K562 (cell line): ENCODE measurements at regions not wholly inside any gene's neighbourhood (a gene's known extent, or its start where the extent isn't known, plus 50 kb on each side); places are given as distances from the start of the nearest gene placed in this dataset.

Experiments used
- CBX5 ChIP-seq: IDR thresholded peaks from 2 replicates; pipeline ENCODE4 v1.6.1; 2014; ENCODE audit warnings: low read depth, borderline replicate concordance
- CEBPG ChIP-seq, 3 experiments: fragments of 200-800 bp in 1 of 3; sonication (Bioruptor generic) in 1 of 3; sonication (generic) in 1 of 3; formaldehyde crosslinking in 1 of 3; IDR thresholded peaks in 2 of 3; conservative IDR thresholded peaks in 1 of 3; 2 replicates each; pipeline versions ENCODE4 v1.6.1 to v1.8.0; 2016 to 2022; ENCODE audit warnings: missing compliant biosample characterization in 2 of 3, missing genetic modification characterization in 2 of 3, mild to moderate bottlenecking in 1 of 3, missing genetic modification reagents in 1 of 3
- FOXM1 ChIP-seq, 2 experiments: fragments of 450-650 bp in 1 of 2; sonication (generic) in 1 of 2; formaldehyde crosslinking in 1 of 2; IDR thresholded peaks; 2 replicates each; pipeline versions ENCODE4 v1.6.1 to v1.9.0; 2017 to 2022; ENCODE audit warnings: low read depth in 2 of 2, mild to moderate bottlenecking in 2 of 2, missing genetic modification reagents in 1 of 2, moderate library complexity in 1 of 2
- KLF13 ChIP-seq: fragments of 450-650 bp; IDR thresholded peaks from 2 replicates; pipeline ENCODE4 v1.6.1; 2016; ENCODE audit warnings: missing genetic modification characterization, low read depth, mild to moderate bottlenecking, missing compliant biosample characterization, moderate library complexity, borderline replicate concordance
- STAT5A ChIP-seq: IDR thresholded peaks from 2 replicates; pipeline ENCODE4 v1.6.1; 2012; ENCODE audit warnings: low read length, inconsistent platforms, borderline replicate concordance
- ZNF407 ChIP-seq: fragments of 450-650 bp; IDR thresholded peaks from 2 replicates; pipeline ENCODE4 v1.6.1; 2016; ENCODE audit warnings: low read depth

GRCh38 chr13:24004971-24005370 is 107.7 kb upstream of the C1QTNF9B start (continued):
- TF ChIP-seq ZNF407: no peak
- no peak for TF ChIP-seq CEBPG (CRISPR knock-in tag; IDR thresholded peaks at IDR 0.05)
- no peak for TF ChIP-seq CEBPG (tag; conservative IDR thresholded peaks at IDR 0.05 in 1 of 2, IDR thresholded peaks at IDR 0.05 in 1 of 2)
- TF ChIP-seq STAT5A: no peak
- no peak for TF ChIP-seq CBX5
- TF ChIP-seq KLF13 (tag): no peak
- no peak for TF ChIP-seq FOXM1 (IDR thresholded peaks at IDR 0.05; ENCODE audit: low read depth)
- no peak for TF ChIP-seq FOXM1 (CRISPR knock-in tag; IDR thresholded peaks at IDR 0.05; ENCODE audit: low read depth)
